ENCODE measurements at regions not wholly inside any gene's neighbourhood (a gene's known extent, or its start where the extent isn't known, plus 50 kb on each side); places are given as distances from the start of the nearest gene placed in this dataset.
A peak's percentile ranks its signal among the peaks of the same experiment; 100 is the strongest.
"Not testable (repeated sequence)": the region's sequence is repeated elsewhere in the genome, so short reads cannot be mapped to it uniquely, and the experiment has no call there.

DNA sequence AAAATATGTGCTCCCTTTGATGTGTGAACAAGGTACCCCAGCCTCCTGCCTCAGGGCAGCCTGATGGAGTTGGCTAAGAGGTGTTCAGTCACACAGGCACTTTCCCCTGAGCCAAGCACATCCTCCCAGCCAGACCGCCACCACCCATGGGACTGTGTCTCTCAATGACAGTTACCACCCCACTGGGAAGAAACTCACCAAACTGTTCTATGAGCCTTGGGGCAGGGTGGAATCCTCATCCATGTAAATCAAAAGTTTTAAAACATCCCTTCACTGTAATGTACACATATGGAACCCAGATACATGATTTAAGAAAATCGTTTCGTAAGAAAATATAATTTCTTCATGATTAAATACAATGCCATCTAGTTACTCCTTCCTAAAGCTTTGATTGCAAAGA lies 138.4 kb upstream of the LSM14A start:
- DNase-seq (ENCODE audit: low read depth in 3 of 3), result no peak

GRCh38 chr19:34034318-34034846 lies 137.9 kb upstream of the LSM14A start:
- DNase-seq (ENCODE audit: low read depth in 3 of 3), result no peak

- peak; percentile 40 to 80 (median 46) for DNase-seq (ENCODE audit: low read depth in 3 of 3)
Measured at GRCh38 chr19:34041925-34042521, 130.3 kb upstream of the LSM14A start.

DNA sequence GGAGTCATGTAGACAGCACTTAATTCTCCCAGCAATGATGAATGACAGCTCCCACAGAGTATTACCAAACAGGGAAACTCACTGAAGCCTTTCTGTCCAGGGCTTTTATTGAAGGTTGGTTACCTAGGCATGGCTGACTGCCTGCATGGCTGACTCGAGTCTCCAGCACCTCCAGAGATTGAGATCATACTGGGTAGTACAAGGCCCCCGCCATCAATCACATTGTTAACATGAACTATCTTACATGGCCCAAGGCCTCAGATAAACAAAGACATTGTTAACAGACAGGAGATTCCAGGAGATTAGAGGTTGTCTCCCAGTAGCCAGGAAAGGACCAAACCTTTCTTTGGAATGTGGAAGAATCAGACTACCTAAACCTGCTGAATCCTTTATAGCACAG lies 128.3 kb upstream of the LSM14A start:
- no peak for DNase-seq (ENCODE audit: low read depth in 3 of 3)

- DNase-seq (ENCODE audit: low read depth in 3 of 3), result no peak
Measured at GRCh38 chr19:34049944-34050343, 122.4 kb upstream of the LSM14A start.

- DNase-seq (ENCODE audit: low read depth in 3 of 3), result not testable (repeated sequence)
Measured at GRCh38 chr19:34050430-34050829, 121.9 kb upstream of the LSM14A start.

DNA sequence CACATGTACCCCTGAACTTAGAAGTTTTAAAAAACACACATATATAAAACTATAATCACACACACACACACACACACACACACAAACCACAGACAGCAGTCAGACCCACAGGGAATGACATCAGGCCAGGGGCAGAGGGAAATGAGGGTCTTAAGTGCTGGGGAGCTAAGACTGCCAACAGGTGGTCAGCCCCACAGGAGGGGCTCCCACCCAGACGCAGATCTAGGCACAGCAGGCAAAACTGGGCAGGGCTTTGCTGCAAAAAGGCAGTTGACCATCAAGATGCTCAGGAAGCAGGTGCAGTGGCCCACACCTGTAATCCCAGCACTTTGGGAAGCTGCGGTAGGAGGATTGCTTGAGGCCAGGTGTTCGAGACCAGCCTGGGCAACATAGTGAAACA lies 121.0 kb upstream of the LSM14A start:
- no peak for DNase-seq (ENCODE audit: low read depth in 3 of 3)

GRCh38 chr19:34057155-34057554 lies 115.1 kb upstream of the LSM14A start:
- DNase-seq (ENCODE audit: low read depth in 3 of 3), result no peak

GRCh38 chr19:34066007-34066643 lies 106.2 kb upstream of the LSM14A start:
- DNase-seq (ENCODE audit: low read depth in 3 of 3), result no peak

- DNase-seq (ENCODE audit: low read depth in 3 of 3), result no peak
Measured at GRCh38 chr19:34067861-34068271, 104.4 kb upstream of the LSM14A start.

DNA sequence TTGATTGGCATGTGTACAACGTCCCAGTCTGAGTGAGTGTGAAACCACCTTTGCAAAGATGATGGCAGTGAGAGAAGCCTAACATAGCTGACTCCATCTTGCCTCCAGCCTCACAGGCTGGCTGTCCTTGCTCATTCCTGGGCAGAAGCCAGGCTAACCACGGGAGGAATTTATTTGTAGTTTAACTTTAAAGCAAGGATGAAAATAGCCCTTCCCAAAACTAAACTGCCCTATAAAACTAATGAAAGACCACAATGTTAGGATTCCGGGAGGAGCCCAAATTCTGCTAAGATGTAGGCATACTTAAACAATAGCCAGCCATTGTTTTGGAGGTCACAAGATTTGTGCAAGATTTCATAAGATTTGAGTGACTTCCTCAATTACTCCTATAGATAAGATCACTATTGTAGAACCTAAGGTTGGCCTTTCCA lies 96.6 kb upstream of the LSM14A start:
- no peak for DNase-seq (ENCODE audit: low read depth in 3 of 3)

DNA sequence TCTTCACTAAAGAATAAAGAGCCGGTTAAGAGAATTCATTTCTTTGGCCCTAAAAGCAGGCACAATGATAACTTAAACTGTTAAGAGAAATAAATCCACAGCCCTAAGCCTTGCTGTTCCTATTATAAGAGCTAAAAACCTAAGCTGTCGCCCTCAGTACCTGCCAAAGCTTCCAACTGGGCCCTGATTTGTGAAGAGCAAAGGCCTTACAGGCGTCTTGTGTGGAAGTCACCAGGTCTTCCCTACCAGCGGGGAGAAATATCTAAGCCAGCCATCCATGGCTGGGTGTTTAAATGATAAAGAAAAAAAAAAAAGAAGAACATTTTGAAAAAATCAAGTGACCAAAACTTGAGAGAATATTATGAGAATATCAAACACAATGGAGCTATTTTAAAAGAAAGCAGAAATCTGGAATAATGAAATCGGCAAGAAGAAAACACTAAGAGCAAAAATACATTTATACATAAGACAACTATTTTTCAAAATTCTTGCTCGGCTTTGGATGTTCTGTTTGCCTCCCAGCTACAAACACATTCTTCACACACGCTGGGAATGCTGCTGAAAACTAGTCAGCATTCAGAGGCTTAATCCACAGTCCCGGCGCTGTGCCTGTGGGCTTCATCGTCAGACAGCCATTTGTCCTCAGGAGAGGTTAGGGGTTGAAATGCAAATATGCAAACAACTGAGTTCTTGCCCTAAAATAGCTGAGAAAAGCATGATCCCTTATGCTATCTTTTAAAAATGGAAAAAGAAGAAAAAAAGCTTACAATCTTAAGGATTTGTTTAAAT lies 89.8 kb upstream of the LSM14A start:
- DNase-seq (ENCODE audit: low read depth in 3 of 3), result no peak

- no peak for DNase-seq (ENCODE audit: low read depth in 3 of 3)
Measured at GRCh38 chr19:34084396-34085145, 87.7 kb upstream of the LSM14A start.

DNA sequence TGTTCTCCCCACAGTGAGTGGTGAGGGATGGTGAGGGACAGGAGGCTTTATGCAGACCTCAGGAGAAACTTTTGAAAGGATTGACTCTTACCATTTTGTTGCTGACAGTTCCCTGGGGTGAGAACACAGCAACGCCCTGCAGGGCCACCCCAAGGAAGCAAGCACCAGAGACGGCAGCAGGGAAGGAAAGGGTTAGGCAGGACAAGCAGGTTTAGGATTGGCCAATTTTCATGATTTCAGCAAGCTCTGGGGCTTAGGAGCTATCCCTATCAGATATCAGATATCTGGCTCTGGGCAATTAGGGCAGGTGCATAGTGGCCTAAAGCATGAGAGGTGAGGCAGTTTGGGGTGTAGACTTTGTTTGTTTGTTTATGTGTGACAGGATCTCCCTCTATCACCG lies 87.0 kb upstream of the LSM14A start:
- DNase-seq (ENCODE audit: low read depth in 3 of 3), result no peak

DNA sequence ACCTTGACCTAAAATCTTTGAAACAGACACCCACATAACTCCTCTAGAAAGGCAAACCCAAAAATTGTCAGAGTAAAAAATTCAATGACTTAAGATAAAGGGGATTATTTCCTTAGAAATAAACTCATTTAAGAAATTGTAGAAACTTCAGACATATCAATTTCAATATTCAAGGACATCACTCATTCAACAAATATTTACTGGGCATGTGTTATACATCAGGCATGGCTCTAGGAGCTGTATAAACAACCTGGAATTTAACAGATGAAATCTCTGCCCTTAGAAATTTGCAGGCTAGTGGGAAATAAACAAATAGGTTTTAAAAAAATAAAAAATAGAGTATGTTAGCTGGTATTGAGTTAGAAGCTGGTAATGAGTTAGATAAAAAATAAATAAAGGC lies 84.0 kb upstream of the LSM14A start:
- no peak for DNase-seq (ENCODE audit: low read depth in 3 of 3)

DNA sequence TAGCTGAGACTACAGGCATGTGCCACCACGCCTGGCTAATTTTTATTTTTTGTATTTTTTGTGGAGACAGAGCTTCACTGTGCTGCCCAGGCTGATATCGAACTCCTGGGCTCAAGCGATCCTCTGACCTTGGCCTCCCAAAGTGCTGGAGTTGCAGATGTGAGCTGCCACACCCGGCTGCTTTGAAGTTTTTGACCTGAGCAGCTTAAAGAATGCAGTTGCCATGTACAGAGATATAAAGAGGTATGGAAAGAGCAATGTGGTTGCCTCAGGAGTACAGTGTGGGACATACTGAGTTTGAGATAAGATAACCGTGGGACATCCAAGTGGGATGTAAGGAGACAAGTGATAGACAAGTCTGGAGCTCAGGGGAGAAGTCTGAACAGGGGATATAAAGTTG lies 82.7 kb upstream of the LSM14A start:
- DNase-seq (ENCODE audit: low read depth in 3 of 3), result no peak

DNA sequence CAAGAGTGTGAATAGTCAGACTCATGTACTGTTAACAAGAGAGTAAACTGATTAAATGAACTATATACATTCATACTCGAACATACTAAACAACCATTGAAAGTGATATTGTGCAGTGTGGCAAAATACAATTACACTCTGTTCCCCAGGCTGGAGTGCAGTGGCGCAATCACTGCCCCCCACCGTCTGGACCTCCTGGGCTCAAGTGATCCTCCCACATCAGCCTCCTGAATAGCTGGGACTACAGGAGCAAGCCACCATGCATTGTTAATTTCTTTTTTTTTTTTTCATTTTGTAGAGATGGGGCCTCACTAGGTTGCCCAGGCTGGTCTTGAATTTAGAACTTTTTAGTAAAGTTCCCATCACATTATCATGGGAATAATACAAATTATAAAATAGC lies 77.3 kb upstream of the LSM14A start:
- DNase-seq (ENCODE audit: low read depth in 3 of 3), result no peak

DNA sequence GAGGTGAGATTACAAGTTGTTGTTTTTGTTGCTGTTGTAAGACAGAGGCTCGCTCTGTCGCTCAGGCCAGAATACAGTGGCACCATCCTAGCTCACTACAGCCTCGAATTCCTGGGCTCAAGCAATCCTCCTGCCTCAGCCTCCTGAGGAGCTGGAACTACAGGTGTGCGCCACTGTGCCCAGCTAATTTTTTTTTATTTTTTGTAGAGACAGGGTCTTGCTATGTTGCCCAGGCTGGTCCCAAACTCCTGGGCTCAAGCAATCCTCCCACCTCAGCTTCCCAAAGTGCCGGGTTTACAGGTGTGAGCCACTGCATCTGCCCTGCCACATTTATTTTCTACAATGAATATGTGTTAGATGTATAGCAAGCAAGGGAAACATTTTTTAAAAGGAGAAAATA lies 76.9 kb upstream of the LSM14A start:
- not testable (repeated sequence) for DNase-seq (ENCODE audit: low read depth in 3 of 3)

DNA sequence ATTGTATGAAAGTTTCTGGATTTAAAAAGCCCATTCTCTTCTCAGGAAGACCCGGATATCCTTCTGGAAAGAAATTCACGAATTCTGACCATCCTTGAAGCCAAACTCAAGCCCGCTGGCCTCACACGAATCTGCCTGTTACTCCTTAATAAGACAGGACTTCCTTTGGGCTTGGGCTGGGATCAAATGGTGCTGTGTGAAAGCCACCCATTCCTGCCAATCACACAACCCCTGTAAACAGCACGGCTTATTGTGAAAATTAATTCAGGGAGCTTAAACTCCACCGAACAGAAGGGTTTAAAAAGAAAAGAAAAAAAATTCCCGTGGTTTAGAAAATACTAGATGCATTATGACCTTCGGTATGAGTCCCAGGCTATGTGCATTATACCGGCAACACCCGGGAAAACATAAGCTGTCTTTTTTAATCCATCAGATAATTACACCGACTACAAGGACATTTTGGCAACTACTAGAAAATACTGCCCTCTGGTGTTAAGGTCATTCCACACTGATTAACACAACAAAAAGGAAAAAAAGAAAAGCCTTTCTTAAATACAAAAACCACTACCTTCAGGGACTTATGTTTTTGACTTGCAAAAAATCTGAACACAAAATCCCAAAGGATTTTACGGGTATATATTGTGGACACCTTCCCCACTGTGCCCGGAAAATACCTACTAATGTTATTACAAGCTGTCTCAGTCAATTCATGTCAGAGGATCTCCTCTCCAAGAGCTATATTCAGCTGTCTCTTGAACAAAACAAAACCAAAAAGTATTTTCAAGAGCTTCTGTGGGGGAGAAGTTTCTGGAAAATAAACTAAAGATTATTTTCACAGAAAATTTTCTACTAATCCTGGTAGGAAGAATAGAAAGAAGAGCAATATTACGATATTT lies 76.0 kb upstream of the LSM14A start:
- DNase-seq (ENCODE audit: low read depth in 3 of 3), result no peak

GRCh38 chr19:34104096-34104495 lies 68.2 kb upstream of the LSM14A start:
- no peak for DNase-seq (ENCODE audit: low read depth in 3 of 3)

- DNase-seq (ENCODE audit: low read depth in 3 of 3), result no peak
Measured at GRCh38 chr19:34104557-34104956, 67.7 kb upstream of the LSM14A start.

Data from stimulated activated CD4-positive, alpha-beta T cell treated with anti-CD3 and anti-CD28 coated beads, TNF-alpha, amount 100 ng/mL, for 24 hours (primary cell).